ENCODE measurements at regions not wholly inside any gene's neighbourhood (a gene's known extent, or its start where the extent isn't known, plus 50 kb on each side); places are given as distances from the start of the nearest gene placed in this dataset.
"Not testable (repeated sequence)": the region's sequence is repeated elsewhere in the genome, so short reads cannot be mapped to it uniquely, and the experiment has no call there.

DNA sequence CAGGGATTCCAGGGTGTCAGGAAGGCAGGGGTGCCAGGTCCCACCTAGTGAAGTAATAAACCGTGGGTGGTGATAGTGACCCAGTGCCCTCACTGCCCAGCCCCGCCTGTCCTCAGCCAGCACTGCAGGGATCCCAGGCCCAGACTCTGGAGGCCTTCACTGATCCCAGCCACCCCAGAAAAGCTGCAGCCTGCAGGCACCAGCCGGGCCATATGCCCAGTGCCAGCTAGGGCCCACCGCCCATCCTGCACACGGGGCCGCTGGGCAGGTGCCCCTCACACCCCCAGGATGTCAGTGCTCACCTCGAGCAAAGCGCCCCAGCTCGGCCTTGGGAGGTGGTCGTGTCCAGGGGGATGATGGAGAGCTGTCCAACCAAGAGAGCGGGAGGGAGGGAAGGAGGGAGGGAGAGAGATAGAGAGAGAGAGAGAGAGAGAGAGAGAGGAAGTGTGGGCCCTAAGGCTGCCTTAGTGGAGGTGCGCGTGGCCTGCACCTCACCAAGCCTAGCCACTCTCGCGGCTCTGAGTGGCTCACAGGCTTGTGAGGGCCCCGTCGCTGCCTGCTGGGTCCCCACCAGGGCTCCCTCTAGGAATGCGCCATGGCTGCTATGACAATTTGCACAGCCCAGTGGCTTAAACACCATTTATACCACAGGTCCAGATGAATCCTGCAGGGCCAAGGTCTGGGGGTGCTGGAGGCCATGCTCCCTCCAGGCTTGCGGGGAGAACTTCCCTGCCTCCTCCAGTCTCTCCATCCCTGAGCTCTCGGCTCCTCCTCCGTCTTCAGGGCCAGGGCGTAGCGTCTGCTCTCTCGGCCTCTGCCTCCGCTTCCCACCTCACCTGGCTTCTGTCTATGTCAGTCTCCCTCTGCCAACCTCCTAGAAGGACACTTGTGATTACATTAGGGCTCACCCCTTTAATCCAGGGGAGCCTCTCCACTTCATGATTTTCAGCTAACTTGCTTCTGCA is 401.0 kb downstream of the TMEM121 start:
- BruUV-seq (replicated peaks) = no TSS peak
- Histone ChIP-seq H3K9ac (ENCODE audit: low read length) (no peak overlapping the region), H3K4me3 (ENCODE audit: low read length) (no peak overlapping the region), H3K4me1 (ENCODE audit: insufficient read depth, low read length) (no peaks in the 10 kb centered on the region), H2AFZ (ENCODE audit: low read length) (no peak overlapping the region), H3K27me3 (ENCODE audit: low read length) (peaks cover 4% of the 10 kb centered on the region; the same call in 1 of the 2 replicates), H3K27ac (ENCODE audit: low read length) (no peak overlapping the region), H3K4me2 (ENCODE audit: low read length) (no peak overlapping the region), H4K20me1 (ENCODE audit: low read length) (no peaks in the 10 kb centered on the region), H3K36me3 (ENCODE audit: low read depth, low read length) (no peaks in the 10 kb centered on the region), H3F3A (ENCODE audit: low read length, unreplicated experiment) (no peaks in the 10 kb centered on the region), H3K9me2 (replicated peaks; ENCODE audit: low read length) (no peaks in the 10 kb centered on the region), H3K9me3 (ENCODE audit: low read length) (no peaks in the 10 kb centered on the region), H3K79me2 (ENCODE audit: low read length) (no peaks in the 10 kb centered on the region)
- ChIA-PET POLR2A (ENCODE audit: unreplicated experiment) (no interaction called here), CTCF (no interaction called here)
- DNase-seq (no peak), ATAC-seq (no peak)
- TF ChIP-seq EZH2 (IDR thresholded peaks at IDR 0.05; ENCODE audit: low read length, unreplicated experiment) = no peak
- TF ChIP-seq EZH2phosphoT487 (IDR thresholded peaks at IDR 0.05; ENCODE audit: borderline replicate concordance, low read length) = no peak
- no peak for TF ChIP-seq CTCF (conservative IDR thresholded peaks at IDR 0.05; ENCODE audit: low read depth, low read length)
- intact Hi-C loops (cut with micrococcal nuclease) = no loop called here

- CTCF ChIA-PET; H3K9me3 ChIP-seq (ENCODE audit: low read length): not testable (repeated sequence)
These were observed 402.1 kb downstream of the TMEM121 start for GRCh38 chr14:105928171-105929111.

GRCh38 chr14:105929327-105930081 is 403.1 kb downstream of the TMEM121 start:
- intact Hi-C loops (cut with micrococcal nuclease) = no loop called here
- no peaks in the 10 kb centered on the region for H4K20me1 ChIP-seq (ENCODE audit: low read length)
- DNase-seq = no peak
- H3K4me1 ChIP-seq (ENCODE audit: insufficient read depth, low read length) = no peaks in the 10 kb centered on the region
- H3K79me2 ChIP-seq (ENCODE audit: low read length) = no peaks in the 10 kb centered on the region
- no peak overlapping the region for H2AFZ ChIP-seq (ENCODE audit: low read length)
- no peak overlapping the region for H3K27ac ChIP-seq (ENCODE audit: low read length)
- H3K9me3 ChIP-seq (ENCODE audit: low read length) = no peaks in the 10 kb centered on the region
- H3K36me3 ChIP-seq (ENCODE audit: low read depth, low read length) = no peaks in the 10 kb centered on the region
- POLR2A ChIA-PET (ENCODE audit: unreplicated experiment) = no interaction called here
- H3K4me3 ChIP-seq (ENCODE audit: low read length) = no peak overlapping the region
- ATAC-seq = no peak
- H3F3A ChIP-seq (ENCODE audit: low read length, unreplicated experiment) = no peaks in the 10 kb centered on the region
- TF ChIP-seq EZH2phosphoT487 (IDR thresholded peaks at IDR 0.05; ENCODE audit: borderline replicate concordance, low read length) = no peak
- no peak for TF ChIP-seq EZH2 (IDR thresholded peaks at IDR 0.05; ENCODE audit: low read length, unreplicated experiment)
- TF ChIP-seq CTCF (conservative IDR thresholded peaks at IDR 0.05; ENCODE audit: low read depth, low read length) = no peak
- H3K27me3 ChIP-seq (ENCODE audit: low read length) = peaks cover 15% of the 10 kb centered on the region; the same call in 1 of the 2 replicates
- no TSS peak for BruUV-seq (replicated peaks)
- no peak overlapping the region for H3K4me2 ChIP-seq (ENCODE audit: low read length)
- CTCF ChIA-PET = no interaction called here
- no peaks in the 10 kb centered on the region for H3K9me2 ChIP-seq (replicated peaks; ENCODE audit: low read length)
- H3K9ac ChIP-seq (ENCODE audit: low read length) = no peak overlapping the region

More at GRCh38 chr14:105928171-105929111, 402.1 kb downstream of the TMEM121 start:
- BruUV-seq (replicated peaks); H3K36me3 ChIP-seq (ENCODE audit: low read depth, low read length); H2AFZ ChIP-seq (ENCODE audit: low read length); H3K9me2 ChIP-seq (replicated peaks; ENCODE audit: low read length); H3K27ac ChIP-seq (ENCODE audit: low read length); DNase-seq; H4K20me1 ChIP-seq (ENCODE audit: low read length); intact Hi-C loops (cut with micrococcal nuclease); H3K4me2 ChIP-seq (ENCODE audit: low read length); H3F3A ChIP-seq (ENCODE audit: low read length, unreplicated experiment); POLR2A ChIA-PET (ENCODE audit: unreplicated experiment); H3K79me2 ChIP-seq (ENCODE audit: low read length); ATAC-seq; H3K4me3 ChIP-seq (ENCODE audit: low read length); H3K9ac ChIP-seq (ENCODE audit: low read length); H3K4me1 ChIP-seq (ENCODE audit: insufficient read depth, low read length): not testable (repeated sequence)
- peaks cover 11% of the 10 kb centered on the region; the same call in 1 of the 2 replicates for H3K27me3 ChIP-seq (ENCODE audit: low read length)
